GM19372 (cell line): ENCODE measurements at regions not wholly inside any gene's neighbourhood (a gene's known extent, or its start where the extent isn't known, plus 50 kb on each side); places are given as distances from the start of the nearest gene placed in this dataset.

Experiments
- ATAC-seq: cut with Tn5 transposase; IDR thresholded peaks from one replicate; pipeline ENCODE4 v1.9.1; 2021; ENCODE audit warnings: mild to moderate bottlenecking, low read depth, moderate library complexity; ENCODE audit not compliant: unreplicated experiment

GRCh38 chr6:137750297-137750696 lies 116.8 kb upstream of the TNFAIP3 start:
- ATAC-seq, result no peak

GRCh38 chr6:137751768-137752560 lies 115.1 kb upstream of the TNFAIP3 start:
- ATAC-seq, result no peak

GRCh38 chr6:137754366-137754765 lies 112.7 kb upstream of the TNFAIP3 start:
- peak; percentile 64 for ATAC-seq

- peak; percentile 19 for ATAC-seq
Measured at GRCh38 chr6:137754866-137755265, 112.2 kb upstream of the TNFAIP3 start.

GRCh38 chr6:137755284-137755683 lies 111.8 kb upstream of the TNFAIP3 start:
- no peak for ATAC-seq

GRCh38 chr6:137756788-137757187 lies 110.3 kb upstream of the TNFAIP3 start:
- no peak for ATAC-seq

- ATAC-seq, result no peak
Measured at GRCh38 chr6:137758661-137759060, 108.4 kb upstream of the TNFAIP3 start.

GRCh38 chr6:137759624-137760023 lies 107.4 kb upstream of the TNFAIP3 start:
- ATAC-seq, result no peak

GRCh38 chr6:137761072-137761471 lies 106.0 kb upstream of the TNFAIP3 start:
- no peak for ATAC-seq

- ATAC-seq, result no peak
Measured at GRCh38 chr6:137761487-137761886, 105.6 kb upstream of the TNFAIP3 start.

- no peak for ATAC-seq
Measured at GRCh38 chr6:137762168-137763090, 104.6 kb upstream of the TNFAIP3 start.

- no peak for ATAC-seq
Measured at GRCh38 chr6:137763436-137763835, 103.6 kb upstream of the TNFAIP3 start.

GRCh38 chr6:137763886-137764285 lies 103.2 kb upstream of the TNFAIP3 start:
- ATAC-seq, result no peak

GRCh38 chr6:137764464-137764863 lies 102.6 kb upstream of the TNFAIP3 start:
- ATAC-seq, result no peak

- no peak for ATAC-seq
Measured at GRCh38 chr6:137765059-137765458, 102.0 kb upstream of the TNFAIP3 start.

GRCh38 chr6:137766596-137767370 lies 100.3 kb upstream of the TNFAIP3 start:
- ATAC-seq, result no peak

- ATAC-seq, result no peak
Measured at GRCh38 chr6:137767465-137767864, 99.6 kb upstream of the TNFAIP3 start.

GRCh38 chr6:137767911-137768690 lies 99.0 kb upstream of the TNFAIP3 start:
- ATAC-seq, result peak; percentile 66

- ATAC-seq, result no peak
Measured at GRCh38 chr6:137768935-137769334, 98.1 kb upstream of the TNFAIP3 start.

- no peak for ATAC-seq
Measured at GRCh38 chr6:137769797-137770362, 97.2 kb upstream of the TNFAIP3 start.
